ENCODE measurements at regions not wholly inside any gene's neighbourhood (a gene's known extent, or its start where the extent isn't known, plus 50 kb on each side); places are given as distances from the start of the nearest gene placed in this dataset.

DNA sequence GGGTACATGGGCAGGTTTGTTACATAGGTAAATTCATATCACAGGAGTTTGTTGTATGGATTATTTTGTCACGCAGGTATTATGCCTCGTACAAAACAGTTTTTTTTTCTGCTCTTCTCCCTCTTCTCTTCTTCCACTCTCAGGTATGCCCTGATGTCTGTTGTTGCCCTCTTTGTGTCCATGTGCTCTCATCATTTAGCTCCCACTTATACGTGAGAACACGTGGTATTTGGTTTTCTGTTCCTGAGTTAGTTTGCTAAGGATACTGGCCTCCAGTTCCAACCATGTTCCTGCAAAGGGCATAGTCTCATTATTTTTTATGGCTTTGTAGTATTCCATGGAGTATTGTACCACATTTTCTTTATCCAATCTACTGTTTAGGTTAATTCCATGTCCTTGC is 65.7 kb downstream of the UNC5CL start:
- DNase-seq, result no peak

DNA sequence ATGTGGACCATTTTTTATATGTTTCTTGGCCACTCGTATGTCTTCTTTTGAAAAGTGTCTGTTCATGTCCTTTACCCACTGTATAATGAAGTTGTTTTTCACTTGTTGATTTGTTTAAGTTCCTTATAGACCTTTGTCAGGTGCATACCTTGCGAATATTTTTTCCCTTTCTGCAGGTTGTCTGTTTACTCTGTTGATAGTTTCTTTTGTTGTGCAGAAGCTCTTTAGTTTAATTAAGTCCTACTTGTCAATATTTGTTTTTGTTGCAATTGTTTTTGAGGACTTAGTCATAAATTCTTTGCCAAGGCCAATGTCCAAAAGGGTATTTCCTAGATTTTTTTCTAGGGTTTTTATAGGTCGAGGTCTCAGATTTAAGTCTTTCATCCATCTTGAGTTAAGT is 66.2 kb downstream of the UNC5CL start:
- DNase-seq, result no peak

DNA sequence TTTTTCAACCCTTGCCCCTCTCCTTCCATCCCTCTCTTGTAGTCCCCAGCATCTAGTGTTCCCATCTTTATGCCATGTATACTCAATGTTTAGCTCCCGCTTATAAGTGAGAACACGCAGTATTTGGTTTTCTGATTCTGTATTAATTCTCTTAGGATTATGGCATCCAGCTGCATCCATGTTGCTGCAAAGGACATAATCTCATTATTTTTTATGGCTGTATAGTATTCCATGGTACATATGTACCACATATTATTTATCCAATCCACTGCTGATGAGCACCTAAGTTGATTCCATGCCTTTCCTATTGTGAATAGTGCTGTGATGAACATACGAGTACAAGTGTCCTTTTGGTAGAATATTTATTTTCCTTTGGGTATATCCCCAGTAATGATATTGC is 66.8 kb downstream of the UNC5CL start:
- DNase-seq, result no peak

DNA sequence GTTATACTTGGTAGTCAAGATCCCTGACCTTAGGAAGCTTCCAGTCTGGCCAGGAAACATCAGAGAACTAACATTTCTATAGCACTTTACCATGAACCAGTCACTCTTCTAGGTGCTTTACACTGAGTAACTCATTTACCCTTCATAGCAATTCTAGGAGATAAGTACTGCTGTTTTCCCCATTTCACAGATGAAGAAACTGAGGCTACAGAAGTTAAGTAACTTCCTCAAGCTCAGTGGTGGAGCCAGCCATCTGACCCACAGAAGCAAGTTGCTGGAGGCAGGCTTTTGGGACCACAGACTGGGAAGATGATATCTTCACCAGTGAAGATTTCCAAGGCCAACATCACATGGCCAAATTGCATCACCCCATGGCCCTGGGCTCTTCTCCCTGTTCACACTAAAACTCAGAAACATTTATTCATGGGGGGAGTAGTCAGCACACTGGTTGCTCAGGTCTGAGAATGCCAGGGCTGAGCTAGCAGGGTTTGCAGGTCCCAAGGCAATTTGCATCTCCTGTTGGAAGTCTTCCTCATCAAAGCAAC is 70.3 kb downstream of the UNC5CL start:
- DNase-seq, result no peak

DNA sequence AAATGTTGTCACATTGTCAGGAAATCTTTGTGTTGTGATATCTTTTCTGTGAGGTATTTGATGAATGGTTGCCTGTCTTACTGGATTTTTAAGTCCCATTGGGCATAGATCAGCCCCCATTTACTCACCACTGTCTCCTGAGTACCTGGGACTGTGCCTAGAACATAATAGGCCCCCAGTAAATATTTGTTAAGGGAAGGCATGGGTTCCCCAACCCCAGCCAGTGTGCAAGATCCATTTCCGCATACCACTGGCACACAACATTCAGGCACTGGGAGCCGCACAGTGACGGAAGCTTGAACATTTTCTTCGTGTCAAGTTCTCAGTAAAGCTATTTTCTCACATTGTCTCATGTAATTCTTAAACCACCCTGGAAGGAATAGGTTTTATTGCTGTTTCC is 72.2 kb downstream of the UNC5CL start:
- no peak for DNase-seq

DNA sequence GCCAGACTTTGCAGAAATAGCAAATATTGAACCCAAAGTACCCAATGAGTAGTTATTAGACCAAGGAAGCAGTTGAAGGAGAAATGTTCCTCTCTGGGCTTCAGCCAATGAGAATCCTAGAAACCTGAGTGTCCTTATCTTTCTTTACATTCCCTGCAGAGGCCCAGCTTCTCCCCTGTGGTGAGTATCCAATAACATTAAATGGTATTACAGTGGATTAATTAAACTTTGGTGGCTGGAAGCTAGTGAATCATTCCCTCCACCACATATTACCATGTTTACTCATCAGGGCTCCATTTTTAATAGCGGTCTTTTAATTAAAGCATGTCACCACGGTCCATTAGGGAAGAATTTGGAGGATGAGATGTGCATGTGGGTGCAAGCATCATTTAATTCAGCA is 74.0 kb downstream of the UNC5CL start:
- no peak for DNase-seq

DNA sequence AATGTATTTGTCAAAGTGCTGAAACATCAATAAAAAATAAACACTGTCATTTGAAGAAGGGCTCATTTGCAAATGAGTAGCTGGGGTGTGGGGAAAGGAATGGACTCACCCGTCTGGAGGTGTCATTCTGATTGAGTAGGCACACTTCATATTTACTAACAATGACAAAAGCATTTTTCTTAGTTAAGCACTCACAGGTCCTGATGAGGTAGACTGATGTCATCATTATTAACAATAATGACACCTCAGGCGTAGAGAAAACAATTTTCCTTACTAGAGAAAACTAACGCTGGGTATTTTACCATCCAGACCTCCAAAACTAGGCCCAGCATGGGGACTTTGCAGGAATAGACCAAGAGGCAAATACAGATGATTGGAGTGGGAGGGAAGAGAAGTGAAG is 76.0 kb downstream of the UNC5CL start:
- DNase-seq, result no peak

DNA sequence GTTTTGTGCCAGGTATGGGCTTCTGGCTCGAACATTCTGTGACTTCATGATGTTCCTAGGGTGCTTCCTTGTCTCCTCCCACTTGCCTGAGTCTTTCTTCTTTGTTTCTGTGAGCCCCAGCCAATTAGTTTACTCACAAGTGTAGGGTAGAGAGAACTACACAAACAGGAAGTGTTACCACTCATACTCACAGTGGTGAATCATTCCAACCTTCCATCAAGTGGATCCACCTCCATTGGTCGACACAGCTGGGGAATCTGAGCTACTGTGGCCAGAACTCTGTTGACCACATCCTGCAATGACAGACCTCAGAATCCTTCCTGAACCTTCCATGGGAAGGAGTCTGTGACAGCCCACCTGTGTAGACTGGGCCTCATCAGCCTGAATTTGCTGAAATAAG is 76.8 kb downstream of the UNC5CL start:
- no peak for DNase-seq

DNA sequence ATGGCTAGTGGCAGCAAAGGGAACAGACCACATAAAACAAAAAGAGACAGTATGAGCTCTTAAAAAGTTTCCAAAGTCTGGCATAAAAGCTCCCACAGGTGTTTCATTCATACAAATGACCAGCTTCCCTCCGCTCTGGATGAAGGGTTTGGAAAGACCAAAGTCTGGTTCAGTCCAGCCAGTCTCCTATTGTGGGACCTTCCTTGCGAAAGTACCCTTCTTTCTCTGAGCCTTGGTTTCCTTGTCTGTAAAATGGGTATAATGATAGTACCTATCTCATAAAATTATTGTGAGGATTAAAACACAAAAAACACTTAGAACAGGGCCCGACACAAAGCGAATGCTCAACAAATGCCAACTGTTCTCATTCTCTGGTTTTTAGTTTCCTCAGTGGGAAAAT is 77.2 kb downstream of the UNC5CL start:
- DNase-seq, result no peak

DNA sequence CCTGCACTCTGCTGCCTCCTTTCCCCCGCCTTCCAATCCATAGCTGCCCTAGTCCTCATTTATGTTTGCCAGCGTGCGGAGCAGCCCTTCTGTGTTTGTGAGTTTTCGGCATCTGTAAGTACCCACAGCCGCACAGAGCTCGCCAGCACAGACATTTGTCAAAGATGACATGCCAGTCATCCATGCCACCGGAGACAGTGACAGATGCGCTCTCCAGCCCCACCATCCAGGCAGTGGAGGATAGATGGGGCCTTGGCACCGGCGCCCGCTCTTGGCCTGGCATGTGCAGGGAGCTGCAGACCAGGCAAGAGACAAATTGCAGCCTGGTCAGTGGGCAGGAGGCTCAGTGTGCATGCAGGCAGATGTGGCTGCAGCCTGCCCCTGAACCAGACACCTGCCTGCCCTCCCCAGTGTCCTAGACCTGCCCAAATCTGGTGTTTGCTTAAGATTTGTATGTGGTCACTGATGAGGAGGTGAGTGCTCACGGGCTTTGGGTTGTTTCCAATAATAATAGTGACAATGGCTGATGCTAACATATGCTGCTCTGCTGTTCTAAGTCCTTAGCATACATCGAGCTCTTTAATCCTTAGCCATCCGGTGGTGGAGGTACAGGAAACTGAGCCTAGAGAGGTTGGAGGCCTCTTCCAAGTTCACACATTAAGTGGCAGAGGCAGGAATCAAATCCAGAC is 78.1 kb downstream of the UNC5CL start:
- no peak for DNase-seq

DNA sequence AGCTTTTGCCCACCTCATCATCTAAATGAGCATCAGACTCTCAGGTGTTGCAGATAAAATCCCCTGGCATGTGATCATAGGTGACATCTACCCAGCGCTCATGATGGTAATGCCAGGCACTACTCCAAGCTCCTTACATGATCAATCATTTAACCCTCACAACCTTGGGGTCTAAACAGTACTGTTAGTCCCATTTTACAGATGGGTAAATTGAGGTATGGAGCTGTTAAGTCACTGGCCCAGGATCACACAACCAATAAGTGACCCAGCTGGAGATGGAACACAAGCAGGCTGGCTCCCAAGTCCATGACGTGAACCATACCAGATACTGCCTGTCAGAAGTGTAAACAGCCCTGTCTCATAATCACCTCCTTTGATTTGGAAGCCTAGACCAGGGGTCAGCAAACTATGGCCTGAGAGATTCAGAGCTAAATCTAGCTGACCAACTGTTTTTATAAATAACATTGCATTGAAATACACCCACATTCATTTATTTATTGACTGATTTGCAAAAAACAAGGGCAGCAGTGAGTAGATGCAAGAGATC is 79.2 kb downstream of the UNC5CL start:
- DNase-seq, result no peak

DNA sequence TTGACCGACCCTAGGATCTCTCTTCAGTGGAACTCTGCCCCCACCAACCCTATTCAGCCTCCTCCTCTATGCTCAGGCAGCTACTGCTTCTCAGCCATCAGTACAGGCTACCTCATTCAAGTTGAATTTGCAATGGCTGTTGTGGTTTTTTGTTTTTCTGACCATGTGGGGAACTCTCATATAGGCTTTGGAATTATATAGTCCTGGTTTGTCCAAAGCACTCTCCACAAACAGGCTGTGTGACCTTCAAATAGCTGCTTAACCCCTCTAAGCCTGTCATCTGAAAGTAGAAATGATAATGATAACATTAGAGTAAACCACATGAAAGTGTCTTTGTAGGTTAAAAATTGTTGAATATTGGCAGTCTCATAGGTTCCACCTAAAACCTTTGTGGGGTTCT is 80.3 kb downstream of the UNC5CL start:
- no peak for DNase-seq

DNA sequence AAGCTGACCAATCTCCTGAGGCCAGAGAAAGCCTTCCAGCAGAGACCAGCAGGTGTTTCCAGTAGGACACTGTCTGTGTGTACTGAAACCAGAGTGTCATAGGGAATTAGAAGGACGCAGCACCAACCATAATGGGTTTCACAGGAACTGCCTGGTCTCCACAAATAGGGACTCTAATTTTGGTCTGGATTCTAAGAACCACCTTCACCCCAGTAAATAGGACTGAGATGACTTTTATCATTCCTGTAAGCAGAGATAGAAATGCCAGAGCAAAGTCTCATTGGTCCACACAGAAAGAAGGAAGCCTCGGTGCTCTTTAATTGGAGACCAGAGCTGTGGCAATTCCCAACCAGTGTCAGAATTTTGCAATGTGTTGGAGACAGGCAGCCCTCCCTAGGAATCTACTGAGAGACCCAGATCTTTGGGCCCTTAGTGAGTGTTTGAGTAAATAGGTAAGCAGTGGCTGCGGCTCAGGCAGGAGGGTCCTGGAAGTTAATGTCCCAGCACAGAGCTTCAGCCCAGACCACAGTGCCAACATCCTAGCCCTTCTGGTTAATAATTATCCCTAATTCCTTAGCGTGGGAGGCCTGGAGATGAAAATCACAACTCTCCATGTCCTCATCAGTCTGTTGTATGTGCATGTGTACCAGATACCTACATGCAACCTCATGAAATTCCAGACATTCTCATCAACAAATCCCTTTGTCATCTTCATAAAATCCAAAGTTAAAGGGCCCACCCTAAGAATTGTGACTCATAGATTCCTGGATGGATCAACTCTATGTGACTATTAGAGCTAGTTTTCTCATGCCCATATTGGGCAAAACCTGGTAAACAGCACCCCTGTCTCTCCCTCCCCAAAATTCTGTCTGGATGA is 81.2 kb downstream of the UNC5CL start:
- no peak for DNase-seq

DNA sequence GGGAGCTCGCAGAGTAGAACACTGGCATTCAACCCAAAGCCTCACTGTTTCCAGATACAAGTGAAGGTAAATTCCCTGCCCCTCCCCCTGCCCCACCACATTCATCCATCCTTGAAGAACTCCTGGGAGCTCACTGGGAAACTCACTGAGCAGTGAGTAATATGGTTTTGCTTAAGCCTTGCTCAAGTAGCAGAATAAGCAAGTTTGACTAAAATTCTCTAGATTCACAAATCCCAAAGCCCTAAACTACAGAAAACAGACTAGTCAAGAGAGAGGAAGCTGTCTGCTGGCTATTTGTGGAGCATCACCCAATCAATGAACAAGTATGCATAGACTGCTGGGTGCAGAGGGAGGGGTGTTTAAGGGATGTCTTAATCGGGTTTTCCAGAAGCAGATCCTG is 82.1 kb downstream of the UNC5CL start:
- DNase-seq, result no peak

DNA sequence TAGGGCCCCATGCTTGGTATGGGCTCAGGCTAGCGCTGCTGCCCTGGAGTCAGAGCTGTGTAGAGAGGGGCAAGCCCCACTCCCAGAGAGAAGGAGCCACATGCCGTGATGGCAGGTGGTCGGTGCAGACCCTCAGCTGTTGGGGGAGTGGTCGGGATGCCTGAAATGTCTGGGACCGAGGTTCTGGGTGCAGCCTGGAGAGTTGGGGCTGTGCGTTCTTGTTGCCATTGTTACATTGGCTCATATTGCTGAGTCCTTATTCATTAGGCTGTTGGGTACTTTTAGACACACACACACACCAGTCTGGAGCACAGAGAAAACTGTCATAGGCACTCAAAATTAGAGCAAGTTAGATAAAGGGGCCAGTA is 83.9 kb downstream of the UNC5CL start:
- no peak for DNase-seq

DNA sequence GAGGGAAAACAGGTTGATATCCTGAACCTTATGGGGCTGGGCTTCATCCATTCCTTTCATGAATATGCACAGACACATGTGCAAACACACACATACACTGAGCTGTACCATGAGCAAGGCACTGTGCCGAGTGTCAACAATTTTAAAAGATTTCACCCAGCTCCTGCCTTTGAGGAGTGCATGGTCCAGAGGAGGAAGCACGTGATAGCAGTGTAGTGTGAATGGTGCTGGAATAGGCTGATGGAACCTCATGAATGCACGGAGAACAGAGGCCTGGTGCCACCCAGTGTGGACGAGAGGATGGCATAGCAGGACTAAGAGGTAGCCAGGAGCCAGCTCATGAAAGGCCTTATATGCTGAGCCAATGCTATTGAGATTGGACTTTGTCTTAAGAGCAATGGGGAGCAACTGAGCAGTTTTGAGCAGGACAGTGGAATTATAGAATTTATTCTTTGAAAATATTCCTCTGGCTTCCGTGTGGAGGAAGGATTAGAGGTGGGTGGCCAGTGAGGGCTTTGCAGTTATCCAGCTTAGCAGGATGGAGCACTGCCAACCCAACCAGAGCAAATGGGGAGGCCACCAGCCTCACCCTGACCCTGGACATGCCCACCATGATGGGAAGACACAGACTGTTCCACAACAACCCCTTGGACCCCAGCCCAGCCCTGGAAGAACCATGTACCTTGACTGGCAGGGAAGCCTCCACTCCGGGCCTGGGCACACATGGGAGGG is 84.4 kb downstream of the UNC5CL start:
- DNase-seq, result no peak

DNA sequence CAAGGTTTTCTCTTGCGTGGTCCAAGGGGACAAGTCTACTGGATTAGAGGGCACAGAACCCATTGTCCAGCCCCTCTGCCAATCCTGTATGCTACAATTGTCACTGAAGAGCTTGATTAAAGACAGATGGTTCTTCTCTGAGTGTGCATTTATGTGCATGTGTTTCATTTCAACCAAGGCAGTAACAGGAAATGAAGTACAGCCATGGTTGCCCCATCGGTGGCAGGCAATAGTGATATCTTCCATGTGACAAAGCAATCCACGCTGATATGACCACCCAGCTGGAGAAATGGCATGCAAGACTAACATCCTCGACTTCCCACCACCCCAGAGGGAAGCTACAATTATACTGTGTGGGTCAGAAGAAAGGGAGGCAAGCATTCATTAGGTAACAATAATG is 85.5 kb downstream of the UNC5CL start:
- DNase-seq, result no peak

DNA sequence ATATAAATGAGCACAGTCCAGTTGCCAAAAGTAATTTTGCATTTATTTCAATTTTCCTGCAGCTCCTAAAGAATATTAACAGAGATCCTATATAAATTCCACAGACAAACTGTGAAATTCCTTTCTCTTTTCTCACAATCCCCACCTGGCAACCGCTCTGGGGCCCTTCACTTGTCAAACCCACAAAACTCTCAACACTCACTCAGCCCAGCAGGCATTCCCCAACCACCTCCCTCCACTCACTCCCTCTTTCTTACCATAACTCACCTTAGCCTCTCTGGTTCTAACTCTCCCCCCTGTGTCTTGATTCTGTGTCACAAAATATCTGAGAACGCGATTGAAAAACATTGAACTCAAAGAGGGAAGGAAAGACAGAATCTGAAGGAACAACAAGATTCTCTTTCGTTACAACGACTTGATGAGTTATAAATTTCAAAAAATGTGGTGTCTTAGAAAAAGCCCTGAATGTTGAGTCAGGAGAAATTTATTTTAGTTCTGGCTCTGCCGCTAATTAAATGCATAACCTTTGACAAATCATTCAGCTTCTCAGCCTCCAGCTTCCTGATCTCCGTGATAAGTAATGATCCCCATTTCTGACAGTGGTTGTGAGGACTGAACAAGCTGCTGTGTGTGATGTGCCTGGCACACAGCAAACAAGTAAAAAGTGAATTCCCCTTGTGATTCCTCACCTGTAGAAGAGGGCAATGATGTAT is 87.9 kb downstream of the UNC5CL start:
- no peak for DNase-seq

DNA sequence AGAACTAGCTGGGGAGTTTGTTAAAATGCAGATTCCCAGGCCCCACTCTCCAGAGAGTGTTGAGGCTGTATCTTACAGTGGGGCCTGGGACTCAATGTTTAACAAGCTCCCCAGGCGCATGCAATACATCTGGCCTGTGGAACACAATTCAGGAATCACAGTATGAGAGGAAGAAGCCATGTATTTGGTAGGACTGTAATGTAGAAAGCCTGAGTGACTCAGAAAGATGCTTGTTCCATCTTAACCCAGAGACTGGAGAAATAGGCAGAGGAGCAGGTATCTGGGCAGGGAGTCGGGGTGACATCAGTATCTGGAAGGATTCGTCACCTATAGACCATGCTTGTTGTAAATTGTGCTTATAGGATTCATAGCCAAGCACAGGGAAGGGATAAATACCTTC is 90.5 kb downstream of the UNC5CL start:
- DNase-seq, result no peak

DNA sequence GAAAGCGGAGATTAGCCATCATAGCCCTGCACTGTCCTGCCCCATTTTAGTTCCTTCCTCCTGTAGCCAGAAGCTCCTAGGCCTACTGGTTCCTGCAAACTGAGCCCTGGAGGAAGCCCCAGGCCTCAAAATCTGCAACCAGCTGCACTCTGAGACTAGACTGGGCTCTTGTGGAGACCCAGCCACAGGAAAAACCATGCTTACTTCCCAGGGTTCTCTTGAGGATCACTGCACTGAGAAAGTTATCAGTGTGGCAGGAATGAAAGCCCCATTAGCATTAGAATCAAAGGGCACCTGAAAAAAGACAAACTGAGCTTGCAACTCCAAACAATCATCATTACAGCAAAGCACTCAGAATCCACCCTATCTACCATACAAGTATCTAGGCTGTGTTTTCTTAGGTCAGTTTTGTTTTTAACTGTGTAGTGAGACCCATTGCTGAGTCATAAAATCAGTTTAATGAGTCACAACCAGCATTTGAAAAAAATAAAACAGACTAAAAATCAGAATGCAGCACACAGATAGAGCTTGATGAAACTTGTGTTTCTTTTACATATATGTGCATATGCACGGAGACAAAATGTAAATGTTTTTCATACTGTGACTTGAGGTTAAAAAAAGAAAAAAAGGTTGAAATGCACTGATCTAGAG is 91.0 kb downstream of the UNC5CL start:
- DNase-seq, result no peak

DNA sequence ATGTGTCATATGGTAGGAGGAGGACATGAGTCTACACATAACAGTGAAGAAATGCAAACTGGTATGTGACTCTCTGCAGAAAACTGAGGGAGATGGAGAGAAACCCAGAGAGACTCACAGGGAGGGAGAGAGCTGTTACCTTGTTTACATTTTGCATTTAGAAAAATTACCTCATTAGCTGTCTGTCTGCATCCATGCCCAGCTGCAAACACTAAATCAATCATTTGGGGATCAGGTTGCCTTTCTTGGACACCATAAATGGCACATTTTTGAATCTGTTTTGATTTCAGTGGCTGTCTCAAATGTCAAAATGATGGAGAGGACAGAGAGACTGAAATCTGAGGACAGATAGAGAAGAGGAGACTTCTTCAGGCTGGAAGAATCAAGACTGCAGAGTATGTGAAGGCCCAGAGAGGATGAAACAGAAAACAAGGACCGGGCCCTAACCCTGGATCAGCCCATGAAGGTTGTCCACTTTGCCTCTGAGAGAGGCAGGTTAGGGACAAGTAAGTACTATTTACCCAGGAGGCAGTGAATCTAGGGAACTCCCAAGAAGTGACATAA is 92.2 kb downstream of the UNC5CL start:
- DNase-seq, result no peak

DNA sequence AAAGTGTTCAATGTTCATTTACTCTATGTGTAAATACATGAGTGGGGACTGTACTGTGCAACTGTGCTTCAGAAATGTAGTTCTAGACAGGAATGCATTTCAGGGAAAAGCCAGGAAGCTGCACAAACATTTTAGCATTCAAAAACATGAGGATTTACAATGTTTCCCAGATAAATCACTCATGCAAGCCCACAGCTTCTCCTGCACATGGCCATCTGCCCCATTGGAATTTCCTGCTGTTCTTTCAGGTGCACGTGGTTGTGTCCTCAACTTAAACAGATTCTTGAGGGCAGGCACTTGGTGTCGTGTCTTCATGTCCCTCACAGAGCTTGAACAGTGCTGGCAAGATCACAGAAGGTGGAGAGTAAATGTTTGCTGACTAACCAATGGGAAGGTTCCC is 101.5 kb downstream of the UNC5CL start:
- DNase-seq, result no peak
